SK-N-SH (cell line): ENCODE measurements at regions not wholly inside any gene's neighbourhood (a gene's known extent, or its start where the extent isn't known, plus 50 kb on each side); places are given as distances from the start of the nearest gene placed in this dataset.

Experiments used
- CHD2 ChIP-seq: fragments of 150-350 bp; IDR thresholded peaks from 2 replicates; pipeline ENCODE4 v1.6.1; 2018; ENCODE audit warnings: low read length; ENCODE audit not compliant: partially characterized antibody
- CTCF ChIP-seq: fragments of 200-600 bp; sonication (generic); IDR thresholded peaks from 2 replicates; pipeline ENCODE4 v1.6.1; 2017; ENCODE audit warnings: antibody characterized with exemption, mild to moderate bottlenecking, moderate library complexity
- EP300 ChIP-seq, 2 experiments: IDR thresholded peaks; 2 replicates each; pipeline versions ENCODE4 v1.4.0 to v1.6.1; 2012; ENCODE audit warnings: borderline replicate concordance in 1 of 2, low read depth in 1 of 2, low read length in 1 of 2
- EZH2phosphoT487 ChIP-seq: fragments of 200-600 bp; sonication (generic); IDR thresholded peaks from 2 replicates; pipeline ENCODE4 v1.6.1; 2017; ENCODE audit warnings: low read depth, mixed run types, mild to moderate bottlenecking, antibody characterized with exemption, moderate library complexity, borderline replicate concordance
- FOSL2 ChIP-seq: IDR thresholded peaks from 2 replicates; pipeline ENCODE4 v1.4.0; 2012; ENCODE audit warnings: low read depth, mild to moderate bottlenecking, moderate library complexity, borderline replicate concordance
- GABPA ChIP-seq: IDR thresholded peaks from 2 replicates; pipeline ENCODE4 v1.4.0; 2012; ENCODE audit warnings: low read depth, mild to moderate bottlenecking
- MAX ChIP-seq: IDR thresholded peaks from 2 replicates; pipeline ENCODE4 v1.4.0; 2012; ENCODE audit warnings: low read depth
- MXI1 ChIP-seq: IDR thresholded peaks from 2 replicates; pipeline ENCODE4 v1.6.1; 2012; ENCODE audit warnings: mild to moderate bottlenecking, low read depth, low read length, improper control_type of control experiment
- POLR2AphosphoS5 ChIP-seq: IDR thresholded peaks from 2 replicates; pipeline ENCODE4 v1.6.1; 2012; ENCODE audit warnings: low read depth, low read length
- RAD21 ChIP-seq: IDR thresholded peaks from 2 replicates; pipeline ENCODE4 v1.6.1; 2012; ENCODE audit warnings: mild to moderate bottlenecking, low read length
- RCOR1 ChIP-seq: fragments of 150-350 bp; IDR thresholded peaks from 2 replicates; pipeline ENCODE4 v1.6.1; 2017; ENCODE audit warnings: antibody characterized with exemption, low read length
- SMC3 ChIP-seq: IDR thresholded peaks from 2 replicates; pipeline ENCODE4 v1.6.1; 2012; ENCODE audit warnings: low read depth, low read length, improper control_type of control experiment
- TAF1 ChIP-seq: IDR thresholded peaks from 2 replicates; pipeline ENCODE4 v1.6.1; 2012; ENCODE audit warnings: low read depth, mild to moderate bottlenecking, low read length, moderate library complexity, borderline replicate concordance
- ZBTB33 ChIP-seq: IDR thresholded peaks from 2 replicates; pipeline ENCODE4 v1.4.0; 2012; ENCODE audit warnings: low read depth, borderline replicate concordance

GRCh38 chr11:57946628-57947027 is 77.1 kb upstream of the OR9Q1 start:
- TF ChIP-seq FOSL2 (no peak), CTCF (no peak), MXI1 (no peak), POLR2AphosphoS5 (no peak), GABPA (no peak), SMC3 (no peak), MAX (no peak), ZBTB33 (no peak), RCOR1 (no peak), EZH2phosphoT487 (no peak), RAD21 (no peak), EP300 (IDR thresholded peaks at IDR 0.05; ENCODE audit: borderline replicate concordance in 1 of 2, low read depth in 1 of 2, low read length in 1 of 2) (no peak), CHD2 (no peak), TAF1 (no peak)
